Ovary (tissue), 7 donors: ENCODE measurements at regions not wholly inside any gene's neighbourhood (a gene's known extent, or its start where the extent isn't known, plus 50 kb on each side); places are given as distances from the start of the nearest gene placed in this dataset.

Source experiments
- DNase-seq, 5 donors: peaks; one replicate each; pipeline ENCODE4 v3.0.0-alpha.2; 2019 to 2020
- H3K27ac ChIP-seq, 2 donors: fragments of 200-600 bp; one replicate each; pipeline versions ENCODE4 v1.5.1 to v1.8.0; 2019 to 2022
- H3K27me3 ChIP-seq: fragments of 200-600 bp; one replicate; pipeline ENCODE4 v1.8.0; 2022
- H3K36me3 ChIP-seq: fragments of 200-600 bp; sonication (generic); one replicate; pipeline ENCODE4 v1.5.1; 2019
- H3K4me1 ChIP-seq: one replicate; pipeline ENCODE4 v1.8.1; 2013; ENCODE audit warnings: mild to moderate bottlenecking, moderate library complexity; ENCODE audit not compliant: insufficient read depth
- H3K4me3 ChIP-seq: fragments of 200-600 bp; sonication (generic); one replicate; pipeline ENCODE4 v1.5.1; 2017
- H3K9me3 ChIP-seq, 2 donors: fragments of 200-600 bp in 1 of 2; sonication (generic) in 1 of 2; one replicate each; pipeline versions ENCODE4 v1.5.1 to v1.8.1; 2013 to 2019; ENCODE audit warnings: mild to moderate bottlenecking in 1 of 2, moderate library complexity in 1 of 2
- CTCF ChIP-seq, 3 donors: fragments of 450-650 bp in 2 of 3; fragments of 200-600 bp in 1 of 3; IDR thresholded peaks; one replicate each; pipeline versions ENCODE4 v1.5.1 to v1.8.0; 2016 to 2022; ENCODE audit warnings: antibody characterized with exemption in 3 of 3, mild to moderate bottlenecking in 1 of 3
- EP300 ChIP-seq: sonication (generic); formaldehyde crosslinking; IDR thresholded peaks from one replicate; pipeline ENCODE4 v1.6.1; 2017; ENCODE audit warnings: antibody characterized with exemption
- POLR2A ChIP-seq: fragments of 450-650 bp; IDR thresholded peaks from one replicate; pipeline ENCODE4 v1.6.1; 2017; ENCODE audit warnings: antibody characterized with exemption, mild to moderate bottlenecking, moderate library complexity
- WGBS, 3 donors: extraction: QIAGEN DNeasy Blood & Tissue Kit in 1 of 3; methylation state at CpG; one replicate each; pipeline versions ENCODE4 v1.1.5 to v1.1.7; 2013 to 2017; 5-methylcytosine and 5-hydroxymethylcytosine counted together
- intact Hi-C, 4 donors: fragments of 100-400 bp; cut with DNase I; formaldehyde crosslinking; loops; one replicate each; pipeline versions ENCODE4 v1.11.0 to v1.15.1; 2022 to 2023
- donor health status: DM: no; HTN: no; CAD: no; lungs with moderate emphysema.
- donor health status: DM: no; HTN: no; CAD: no.
- donor health status: Bipolar disorder and iron deficiency.
- donor health status: DM: no; HTN: no; CAD: no.
- donor health status: DM: yes; HTN: yes; CAD: no.

GRCh38 chr18:24797981-24798380, 337.5 kb downstream of the HRH4 start:
- intact Hi-C loops, result no loop called here
- DNase-seq, result no peak

GRCh38 chr18:24799176-24799575, 338.7 kb downstream of the HRH4 start:
- Histone ChIP-seq H3K27me3 (no peaks in the 10 kb centered on the region), H3K27ac (no peak overlapping the region), H3K36me3 (no peaks in the 10 kb centered on the region), H3K9me3 (no peaks in the 10 kb centered on the region), H3K4me1 (no peaks in the 10 kb centered on the region), H3K4me3 (no peak overlapping the region)
- no peak for TF ChIP-seq CTCF (IDR thresholded peaks at IDR 0.05)
- no peak for TF ChIP-seq POLR2A
- TF ChIP-seq EP300, result no peak
- intact Hi-C loops, result no loop called here
- 67 to 88% (median 87%) methylated on average over 1 of the region's 1 CpG for WGBS, 3 donors
- no peak for DNase-seq

More at GRCh38 chr18:24797981-24798380, 337.5 kb downstream of the HRH4 start:
- TF ChIP-seq POLR2A, result no peak
- no peak for TF ChIP-seq EP300
- no peak for TF ChIP-seq CTCF (IDR thresholded peaks at IDR 0.05)
- Histone ChIP-seq H3K27ac (no peak overlapping the region), H3K36me3 (no peaks in the 10 kb centered on the region), H3K9me3 (no peaks in the 10 kb centered on the region), H3K4me3 (no peak overlapping the region), H3K4me1 (no peaks in the 10 kb centered on the region), H3K27me3 (no peaks in the 10 kb centered on the region)
- WGBS, 3 donors, result 74 to 78% (median 78%) methylated on average over 3 of the region's 3 CpGs

- 75 to 79% (median 76%) methylated on average over 4 of the region's 4 CpGs for WGBS, 3 donors
- TF ChIP-seq CTCF (IDR thresholded peaks at IDR 0.05) (no peak), POLR2A (no peak), EP300 (no peak)
- no peak overlapping the region for H3K27ac ChIP-seq
- H3K36me3 ChIP-seq, result no peaks in the 10 kb centered on the region
- H3K4me3 ChIP-seq, result no peak overlapping the region
- no peaks in the 10 kb centered on the region for H3K4me1 ChIP-seq
- H3K27me3 ChIP-seq, result no peaks in the 10 kb centered on the region
- no peak for DNase-seq
- H3K9me3 ChIP-seq, result no peaks in the 10 kb centered on the region
- intact Hi-C loops, result no loop called here
These were observed 339.3 kb downstream of the HRH4 start for GRCh38 chr18:24799720-24800119.

- no peaks in the 10 kb centered on the region for H3K9me3 ChIP-seq
- H3K36me3 ChIP-seq, result no peaks in the 10 kb centered on the region
- no peaks in the 10 kb centered on the region for H3K4me1 ChIP-seq
- no peak for DNase-seq
- TF ChIP-seq EP300 (no peak), POLR2A (no peak), CTCF (IDR thresholded peaks at IDR 0.05) (no peak)
- WGBS, 3 donors, result 44 to 97% (median 96%) methylated on average over 1 of the region's 1 CpG
- no peak overlapping the region for H3K4me3 ChIP-seq
- no peak overlapping the region for H3K27ac ChIP-seq
- H3K27me3 ChIP-seq, result no peaks in the 10 kb centered on the region
- intact Hi-C loops, result no loop called here
These were observed 340.6 kb downstream of the HRH4 start for GRCh38 chr18:24801001-24801400.

- Histone ChIP-seq H3K4me1 (no peaks in the 10 kb centered on the region), H3K27ac (no peak overlapping the region), H3K36me3 (no peaks in the 10 kb centered on the region), H3K4me3 (no peak overlapping the region), H3K27me3 (no peaks in the 10 kb centered on the region), H3K9me3 (no peaks in the 10 kb centered on the region)
- intact Hi-C loops, result no loop called here
- DNase-seq, result no peak
- TF ChIP-seq POLR2A (no peak), EP300 (no peak), CTCF (IDR thresholded peaks at IDR 0.05) (no peak)
These were observed 342.0 kb downstream of the HRH4 start for GRCh38 chr18:24802456-24802855.
